GM12875 (cell line): ENCODE measurements at regions not wholly inside any gene's neighbourhood (a gene's known extent, or its start where the extent isn't known, plus 50 kb on each side); places are given as distances from the start of the nearest gene placed in this dataset.

Source experiments
- H3K4me3 ChIP-seq: one replicate; pipeline ENCODE4 v1.5.1; 2011; ENCODE audit warnings: low read depth, low read length, control low read depth
- CTCF ChIP-seq: IDR thresholded peaks from 2 replicates; pipeline ENCODE4 v1.5.1; 2011; ENCODE audit warnings: low read depth, mild to moderate bottlenecking, control low read depth, inconsistent platforms, low read length, moderate library complexity, borderline replicate concordance; ENCODE audit not compliant: insufficient read depth

DNA sequence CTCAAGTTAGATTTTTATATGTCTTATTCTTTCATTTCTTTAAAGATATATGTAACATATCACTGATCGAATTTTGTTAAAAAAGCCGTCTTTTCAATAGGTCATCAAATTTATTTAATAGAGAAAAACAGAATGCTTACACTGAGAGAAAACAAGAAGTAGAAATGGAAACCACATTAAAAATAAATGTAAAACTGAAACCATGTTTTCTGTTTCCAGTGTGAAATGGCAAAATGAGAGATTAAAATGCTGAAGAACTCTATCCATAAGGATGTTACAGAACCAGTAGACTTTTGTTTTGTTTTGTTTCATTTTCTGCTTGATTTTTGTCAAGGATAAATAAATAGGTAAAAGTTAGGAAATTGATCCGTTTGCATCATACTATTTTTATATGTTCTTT lies 210.1 kb downstream of the PRDM9 start:
- no peak overlapping the region for H3K4me3 ChIP-seq

GRCh38 chr5:23718564-23718963 lies 211.2 kb downstream of the PRDM9 start:
- TF ChIP-seq CTCF: no peak

More for the DNA sequence above, 210.1 kb downstream of the PRDM9 start:
- TF ChIP-seq CTCF: no peak

GRCh38 chr5:23721336-23721735 lies 213.9 kb downstream of the PRDM9 start:
- TF ChIP-seq CTCF: no peak
- H3K4me3 ChIP-seq: no peak overlapping the region

More at GRCh38 chr5:23718564-23718963, 211.2 kb downstream of the PRDM9 start:
- no peak overlapping the region for H3K4me3 ChIP-seq

DNA sequence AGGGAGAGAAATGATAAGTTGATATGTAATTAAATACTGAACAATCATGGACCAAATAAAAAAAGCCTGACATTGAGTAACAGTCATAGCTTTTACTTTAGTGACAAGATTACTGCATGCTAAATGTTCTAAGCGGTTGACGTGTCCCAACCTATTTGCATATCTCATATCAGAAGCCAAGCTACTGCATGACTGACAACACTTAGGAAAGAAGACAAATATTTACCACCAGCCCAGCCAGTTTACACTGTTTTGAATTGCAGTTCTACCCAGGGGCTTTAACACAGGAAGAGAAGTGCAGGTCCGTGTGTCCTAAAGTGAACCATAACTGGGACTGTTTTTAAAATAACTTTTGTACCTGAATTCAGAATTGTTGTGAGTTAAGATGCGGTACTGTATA lies 219.9 kb downstream of the PRDM9 start:
- H3K4me3 ChIP-seq: no peak overlapping the region
- TF ChIP-seq CTCF: no peak

DNA sequence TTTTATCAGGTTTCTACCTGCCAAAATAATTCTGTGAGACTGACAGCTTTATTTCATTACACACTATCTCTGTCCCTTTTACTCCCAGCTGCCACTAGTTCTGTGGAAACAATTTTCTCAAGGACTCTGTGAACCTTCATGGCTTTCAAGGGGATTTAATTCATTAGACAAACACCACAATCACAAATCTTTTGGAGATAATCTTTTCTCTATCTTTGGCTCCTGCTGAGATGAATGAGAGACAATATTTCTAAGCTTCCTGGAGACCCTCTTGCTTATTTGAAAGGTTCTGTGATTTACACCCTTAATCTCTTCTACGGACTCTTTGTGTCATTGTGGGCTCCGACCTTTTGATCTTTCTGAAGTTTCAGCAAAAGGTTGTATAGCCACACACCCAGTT lies 222.6 kb downstream of the PRDM9 start:
- no peak overlapping the region for H3K4me3 ChIP-seq
- TF ChIP-seq CTCF: no peak

GRCh38 chr5:23740029-23740428 lies 232.6 kb downstream of the PRDM9 start:
- no peak overlapping the region for H3K4me3 ChIP-seq
- TF ChIP-seq CTCF: no peak

DNA sequence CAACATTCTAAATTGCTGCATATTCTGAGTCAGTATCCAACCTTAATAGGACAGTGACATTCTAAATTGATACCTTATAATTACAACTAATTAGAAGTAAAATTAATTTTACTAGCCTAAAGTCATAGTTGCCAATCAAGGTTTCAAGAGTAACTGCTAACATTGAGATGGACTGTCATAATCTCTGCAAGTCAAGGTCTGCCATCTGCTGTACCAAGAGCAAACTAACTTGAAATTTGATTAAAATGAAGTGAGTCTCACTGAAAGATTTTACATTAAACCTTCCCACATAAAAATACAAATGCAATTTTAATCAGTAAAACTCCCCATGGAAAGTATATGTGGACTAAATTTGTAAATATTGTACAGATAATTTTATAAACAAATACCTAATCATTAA lies 235.3 kb downstream of the PRDM9 start:
- no peak overlapping the region for H3K4me3 ChIP-seq
- TF ChIP-seq CTCF: no peak
